GM10266 (cell line): ENCODE measurements at regions not wholly inside any gene's neighbourhood (a gene's known extent, or its start where the extent isn't known, plus 50 kb on each side); places are given as distances from the start of the nearest gene placed in this dataset.

ENCODE experiments used
- DNase-seq: peaks from one replicate; pipeline ENCODE4 v3.0.0; 2012; ENCODE audit errors: extremely low spot score
- TF ChIP-seq, protein P1 (sequence below): IDR thresholded peaks from 2 replicates; pipeline ENCODE4 v1.5.1; 2012; ENCODE audit warnings: mild to moderate bottlenecking, low read depth; ENCODE audit not compliant: control insufficient read depth, insufficient read depth; ENCODE audit errors: missing control alignments

DNA sequence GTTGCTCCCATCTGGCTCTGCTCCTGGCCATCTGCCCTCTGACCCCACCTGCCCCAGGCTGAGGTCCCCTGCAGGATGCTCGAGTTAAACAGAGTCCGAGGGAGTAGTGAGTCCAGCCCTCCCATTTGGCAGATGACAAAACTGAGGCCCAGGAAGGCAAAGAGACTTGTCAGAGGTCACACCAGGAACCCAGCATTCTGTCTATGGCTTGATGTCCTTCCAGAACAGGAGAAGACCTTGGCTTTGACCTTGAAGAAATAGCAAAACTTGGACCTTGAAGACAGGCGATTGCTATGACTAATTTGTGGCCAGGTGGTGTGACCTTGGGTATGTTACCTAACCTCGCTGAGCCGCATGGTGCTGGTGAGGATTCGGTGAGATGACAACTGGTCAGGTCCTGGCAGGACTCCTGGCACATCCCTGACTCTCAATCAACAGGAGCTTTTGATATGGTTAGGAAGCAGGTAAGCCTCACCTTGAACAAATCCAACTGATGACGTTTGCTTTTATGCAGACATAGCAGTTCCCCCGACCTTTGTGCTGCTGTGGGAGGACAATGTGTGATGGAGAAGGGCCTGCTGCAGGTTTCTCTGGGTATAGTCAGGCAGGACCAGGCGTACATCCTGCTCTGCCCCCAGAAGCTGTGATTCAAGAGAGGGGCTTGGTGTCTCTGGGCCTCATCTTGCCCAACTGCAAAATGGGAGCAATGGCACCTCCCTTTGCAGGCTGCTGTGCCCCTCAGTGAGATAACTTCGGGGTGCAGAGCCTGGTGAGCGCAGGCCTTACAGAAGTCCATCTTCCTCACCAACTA, 198.7 kb downstream of the C9orf50 start:
- no peak for DNase-seq
- TF ChIP-seq, protein P1, sequence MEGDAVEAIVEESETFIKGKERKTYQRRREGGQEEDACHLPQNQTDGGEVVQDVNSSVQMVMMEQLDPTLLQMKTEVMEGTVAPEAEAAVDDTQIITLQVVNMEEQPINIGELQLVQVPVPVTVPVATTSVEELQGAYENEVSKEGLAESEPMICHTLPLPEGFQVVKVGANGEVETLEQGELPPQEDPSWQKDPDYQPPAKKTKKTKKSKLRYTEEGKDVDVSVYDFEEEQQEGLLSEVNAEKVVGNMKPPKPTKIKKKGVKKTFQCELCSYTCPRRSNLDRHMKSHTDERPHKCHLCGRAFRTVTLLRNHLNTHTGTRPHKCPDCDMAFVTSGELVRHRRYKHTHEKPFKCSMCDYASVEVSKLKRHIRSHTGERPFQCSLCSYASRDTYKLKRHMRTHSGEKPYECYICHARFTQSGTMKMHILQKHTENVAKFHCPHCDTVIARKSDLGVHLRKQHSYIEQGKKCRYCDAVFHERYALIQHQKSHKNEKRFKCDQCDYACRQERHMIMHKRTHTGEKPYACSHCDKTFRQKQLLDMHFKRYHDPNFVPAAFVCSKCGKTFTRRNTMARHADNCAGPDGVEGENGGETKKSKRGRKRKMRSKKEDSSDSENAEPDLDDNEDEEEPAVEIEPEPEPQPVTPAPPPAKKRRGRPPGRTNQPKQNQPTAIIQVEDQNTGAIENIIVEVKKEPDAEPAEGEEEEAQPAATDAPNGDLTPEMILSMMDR = no peak

DNA sequence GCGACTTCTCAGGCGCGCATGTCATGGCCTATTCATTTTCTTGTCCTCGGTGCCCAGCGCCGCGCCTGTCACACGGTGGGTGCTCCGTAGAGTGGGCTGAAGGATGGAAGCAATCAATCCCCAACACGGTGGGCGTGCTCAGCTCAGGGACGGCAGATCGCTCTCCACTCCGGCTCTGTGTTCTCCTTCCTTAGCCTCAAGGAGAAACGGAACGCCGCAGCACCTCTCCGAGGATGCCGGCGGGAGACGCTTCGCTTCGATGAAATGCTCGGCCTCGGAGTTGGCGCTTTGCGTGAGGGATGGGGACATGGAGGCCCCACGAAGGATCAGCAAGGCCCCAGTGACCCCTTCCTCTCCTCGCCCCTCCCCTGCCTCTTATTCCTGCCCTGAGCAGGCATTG, 199.5 kb downstream of the C9orf50 start:
- DNase-seq = no peak
- TF ChIP-seq, protein P1 = no peak

DNA sequence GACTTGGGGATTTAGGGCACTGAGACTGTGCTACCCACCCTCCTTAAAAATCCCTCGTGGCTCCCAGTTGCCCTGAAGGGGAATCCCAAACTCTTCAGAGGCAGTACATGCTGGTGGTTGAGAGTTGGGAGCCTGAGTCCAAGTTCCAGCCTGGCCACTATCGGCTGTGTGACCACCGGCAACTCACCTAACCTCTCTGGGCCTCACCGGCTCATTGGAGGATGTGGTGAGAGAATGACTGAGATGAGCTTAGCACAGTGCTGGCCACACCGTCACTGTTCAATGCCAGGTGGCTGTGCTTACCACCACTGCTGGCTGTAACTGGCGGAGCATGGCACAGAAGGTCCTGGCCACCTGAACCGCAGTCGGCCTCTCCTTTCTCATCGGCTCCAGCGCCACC, 200.2 kb downstream of the C9orf50 start:
- TF ChIP-seq, protein P1 = no peak
- DNase-seq = no peak

DNA sequence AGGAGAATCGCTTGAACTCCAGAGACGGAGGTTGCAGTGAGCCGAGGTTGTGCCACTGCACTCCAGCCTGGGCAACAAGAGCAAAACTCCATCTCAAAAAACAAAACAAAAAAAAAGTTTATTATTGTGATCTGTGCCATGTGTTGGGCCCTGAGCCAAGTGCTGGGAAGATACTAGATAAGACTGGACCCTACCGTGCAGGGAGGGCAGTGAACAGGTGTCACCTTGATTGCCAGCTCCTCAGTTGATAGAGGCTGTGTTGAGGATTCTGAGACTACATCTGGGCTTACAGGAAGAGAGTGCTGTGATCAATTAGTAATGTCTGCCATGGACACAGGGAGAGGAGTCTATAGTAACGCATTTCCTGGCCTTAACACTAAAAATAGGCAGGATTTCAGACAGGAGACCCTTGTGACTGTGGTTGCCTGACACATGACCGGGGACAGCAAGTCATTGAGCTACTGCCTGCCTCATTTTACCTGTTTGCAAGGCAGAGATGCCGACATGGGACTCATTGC, 201.5 kb downstream of the C9orf50 start:
- DNase-seq = no peak

DNA sequence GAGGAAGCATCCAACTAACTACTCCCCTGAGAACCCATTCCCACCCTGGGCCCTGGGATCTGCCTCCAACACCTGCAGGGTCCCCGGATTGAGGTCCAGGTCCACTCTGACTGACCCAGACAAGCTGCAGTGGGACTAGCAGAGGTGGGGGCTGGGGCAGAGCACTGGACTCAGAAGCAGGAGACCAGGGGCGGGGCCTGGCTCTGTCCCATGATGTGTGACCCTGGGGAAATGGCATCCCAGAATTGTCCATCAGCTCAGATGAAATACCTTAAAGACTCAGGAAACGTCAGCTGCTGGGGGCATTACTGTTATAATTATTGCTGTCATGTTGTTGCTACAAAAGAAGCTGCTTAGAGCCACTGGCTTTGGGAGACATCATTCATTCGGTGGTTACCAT, 202.4 kb downstream of the C9orf50 start:
- TF ChIP-seq, protein P1 = no peak
- DNase-seq = no peak

More for the DNA sequence above, 201.5 kb downstream of the C9orf50 start:
- TF ChIP-seq, protein P1 = no peak

DNA sequence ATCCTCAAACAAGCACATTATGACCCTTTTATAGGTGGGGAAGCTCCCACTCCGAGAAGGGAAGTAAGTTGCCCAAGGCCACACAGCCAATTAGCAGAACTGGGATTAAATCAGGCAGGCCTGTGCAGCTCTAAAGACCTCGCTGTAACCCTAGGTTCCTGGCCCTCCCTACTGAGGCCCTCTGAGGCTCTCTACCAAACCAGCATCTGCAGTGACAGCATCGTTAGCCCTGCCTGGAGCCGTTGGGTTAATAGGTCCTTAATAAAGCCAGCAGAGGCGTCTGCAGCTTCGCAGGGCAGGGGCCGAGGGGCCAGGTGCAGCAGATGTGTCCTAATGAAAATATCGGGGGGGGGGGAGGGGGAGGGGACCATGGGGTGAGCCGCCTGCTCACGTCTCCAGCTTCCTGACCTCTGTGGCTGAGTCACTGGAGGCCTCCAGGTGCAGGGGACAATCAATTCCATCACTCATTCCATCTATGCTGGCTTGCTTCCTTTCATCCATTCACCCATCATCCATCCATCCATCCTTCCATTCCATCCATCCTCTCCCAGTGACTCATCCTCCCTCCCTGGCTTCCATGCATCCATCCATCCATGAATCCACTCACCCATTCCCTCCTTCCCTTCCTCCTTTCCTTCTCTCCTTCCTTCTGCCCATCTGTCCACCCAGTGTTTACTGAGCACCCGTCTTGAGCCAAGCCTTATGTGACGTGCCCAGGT, 203.9 kb downstream of the C9orf50 start:
- DNase-seq = no peak
- TF ChIP-seq, protein P1 = no peak
